ENCODE measurements at regions not wholly inside any gene's neighbourhood (a gene's known extent, or its start where the extent isn't known, plus 50 kb on each side); places are given as distances from the start of the nearest gene placed in this dataset.
A peak's percentile ranks its signal among the peaks of the same experiment; 100 is the strongest.

DNA sequence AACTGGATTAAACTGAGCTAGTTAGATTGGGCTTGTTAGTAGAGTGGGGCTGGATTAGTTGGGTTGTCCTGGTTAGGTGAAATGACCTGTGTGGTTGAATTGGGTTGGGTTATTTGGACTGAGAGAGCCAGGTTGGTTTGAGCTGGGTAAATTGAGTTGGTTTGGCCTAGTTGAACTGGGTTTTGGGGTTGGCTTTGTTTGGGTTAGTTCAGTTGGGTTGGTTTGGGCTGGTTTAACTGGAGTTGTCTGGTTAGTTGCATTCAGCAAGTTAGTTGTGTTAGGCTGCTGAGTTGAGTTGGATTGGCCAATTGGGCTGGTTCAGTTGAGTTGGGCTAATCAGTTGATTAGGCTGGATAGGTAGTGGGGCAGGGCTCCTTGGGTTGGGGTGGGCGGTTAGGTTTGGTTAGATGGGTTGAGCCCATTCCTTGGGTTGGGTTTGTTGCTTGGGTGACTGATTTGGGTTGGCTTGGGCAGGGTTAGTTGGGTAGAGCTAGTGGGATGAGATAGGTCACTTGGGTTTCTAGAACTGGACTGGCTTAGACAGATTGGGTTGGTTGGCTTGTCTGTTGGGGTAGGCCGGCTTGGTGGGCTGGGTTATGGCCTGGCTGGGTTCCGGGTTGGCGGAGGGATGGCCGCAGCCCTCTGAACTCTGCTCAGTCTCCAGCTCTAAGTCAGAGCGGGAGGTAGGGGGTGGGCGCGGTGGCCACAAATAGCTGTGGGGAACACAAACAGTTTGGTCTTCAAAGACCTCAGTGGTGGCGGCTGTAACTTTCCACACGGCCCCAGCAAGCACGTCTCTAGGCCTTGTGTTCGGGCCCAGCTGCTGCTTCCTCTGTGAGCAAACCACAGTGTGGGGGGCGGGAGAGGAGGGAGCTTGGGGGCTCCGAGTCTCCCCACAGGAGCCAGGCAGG is 67.2 kb upstream of the RUNX3 start:
- H3K4me1 Mint-ChIP-seq: peaks cover 44 to 84% (median 76%) of the 10 kb centered on the region in 7 donors
- CTCF ChIA-PET: interaction anchor here (0.6 to 4.2 kb wide), 7 partner anchors 18 to 146 kb away, joined by 3 to 19 read pairs (median 3); partner anchors contain the start of gene RUNX3
- peak overlapping the region; percentile 10 to 95 (median 55) for H3K4me3 Mint-ChIP-seq
- H3K27me3 ChIP-seq (ENCODE audit: control insufficient read depth in 2 of 2, insufficient read depth in 2 of 2, low read length in 2 of 2): no peaks in the 10 kb centered on the region
- no peaks in the 10 kb centered on the region for H3K27me3 Mint-ChIP-seq
- H3K9me3 ChIP-seq (ENCODE audit: control insufficient read depth in 2 of 3, low read length in 3 of 3): no peaks in the 10 kb centered on the region
- POLR2A ChIA-PET: interaction anchor here (0.6 to 11.0 kb wide), 8 partner anchors 10 to 31 kb away, joined by 4 to 95 read pairs (median 6); no protein-coding TSS in a partner anchor
- peak overlapping the region; percentile 0 for H3K4me3 ChIP-seq (ENCODE audit: low read length)
- H3K36me3 ChIP-seq (ENCODE audit: control insufficient read depth in 2 of 3, insufficient read depth in 3 of 3, low read length in 3 of 3): no peaks in the 10 kb centered on the region
- peak; percentile 52 for ATAC-seq
- H3K27ac Mint-ChIP-seq: peak overlapping the region; percentile 67 to 100 (median 86)
- DNase-seq: no peak
- peaks cover 0 to 11% (median 2%) of the 10 kb centered on the region in 11 donors for H3K9me3 Mint-ChIP-seq
- peaks cover 0 to 15% (median 6%) of the 10 kb centered on the region in 5 donors for H3K36me3 Mint-ChIP-seq
- intact Hi-C loops (cut with micrococcal nuclease): loop anchor here in 1 of 2 donors (1.0 kb wide), 1 partner anchor 25 kb away; no protein-coding TSS in a partner anchor
- peak overlapping the region; percentile 29 for H3K27ac ChIP-seq (ENCODE audit: low read depth, low read length)
- peaks cover 56 to 69% of the 10 kb centered on the region in 2 donors for H3K4me1 ChIP-seq (ENCODE audit: control insufficient read depth in 2 of 2, insufficient read depth in 2 of 2, low read length in 2 of 2)

DNA sequence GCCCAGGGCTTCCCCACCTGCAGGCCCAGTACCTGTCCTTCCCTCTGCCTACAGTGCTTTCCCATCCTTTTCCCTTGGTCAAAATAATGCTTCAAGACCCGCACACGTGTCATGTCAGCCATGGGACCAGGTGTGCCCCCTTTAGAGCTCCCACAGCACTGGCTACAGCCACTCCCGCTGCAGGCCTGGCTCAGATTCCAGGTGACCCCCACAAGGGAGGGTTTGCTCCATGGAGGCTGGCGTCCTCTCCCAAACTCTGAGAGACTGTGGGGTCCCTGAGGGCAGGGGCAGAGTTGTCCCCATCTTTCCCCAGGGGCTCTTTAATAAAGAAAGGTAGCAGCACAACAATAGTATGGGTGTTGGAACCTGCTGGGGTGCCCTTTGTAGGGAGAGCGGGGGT is 66.4 kb upstream of the RUNX3 start:
- intact Hi-C loops (cut with micrococcal nuclease): no loop called here
- H3K4me3 Mint-ChIP-seq: peak overlapping the region in 9 of 10 donors; percentile 19 to 95 (median 40)
- no peaks in the 10 kb centered on the region for H3K27me3 Mint-ChIP-seq
- CTCF ChIA-PET: interaction anchor here (0.6 to 4.2 kb wide), 4 partner anchors 17 to 66 kb away, joined by 3 to 19 read pairs (median 6); partner anchors contain the start of gene RUNX3
- Histone ChIP-seq H3K27ac (ENCODE audit: low read depth, low read length) (no peak overlapping the region), H3K4me3 (ENCODE audit: low read length) (no peak overlapping the region), H3K36me3 (ENCODE audit: control insufficient read depth in 2 of 3, insufficient read depth in 3 of 3, low read length in 3 of 3) (no peaks in the 10 kb centered on the region), H3K27me3 (ENCODE audit: control insufficient read depth in 2 of 2, insufficient read depth in 2 of 2, low read length in 2 of 2) (no peaks in the 10 kb centered on the region), H3K9me3 (ENCODE audit: control insufficient read depth in 2 of 3, low read length in 3 of 3) (no peaks in the 10 kb centered on the region), H3K4me1 (ENCODE audit: control insufficient read depth in 2 of 2, insufficient read depth in 2 of 2, low read length in 2 of 2) (peaks cover 63 to 75% of the 10 kb centered on the region in 2 donors)
- peaks cover 0 to 11% (median 2%) of the 10 kb centered on the region in 11 donors for H3K9me3 Mint-ChIP-seq
- DNase-seq (no peak), ATAC-seq (no peak)
- H3K4me1 Mint-ChIP-seq: peaks cover 50 to 90% (median 84%) of the 10 kb centered on the region in 7 donors
- H3K36me3 Mint-ChIP-seq: peaks cover 0 to 15% (median 6%) of the 10 kb centered on the region in 5 donors
- H3K27ac Mint-ChIP-seq: peak overlapping the region; percentile 77 to 100 (median 88)
- POLR2A ChIA-PET: interaction anchor here (0.6 to 11.0 kb wide), 8 partner anchors 9 to 67 kb away, joined by 3 to 95 read pairs (median 6); no protein-coding TSS in a partner anchor

DNA sequence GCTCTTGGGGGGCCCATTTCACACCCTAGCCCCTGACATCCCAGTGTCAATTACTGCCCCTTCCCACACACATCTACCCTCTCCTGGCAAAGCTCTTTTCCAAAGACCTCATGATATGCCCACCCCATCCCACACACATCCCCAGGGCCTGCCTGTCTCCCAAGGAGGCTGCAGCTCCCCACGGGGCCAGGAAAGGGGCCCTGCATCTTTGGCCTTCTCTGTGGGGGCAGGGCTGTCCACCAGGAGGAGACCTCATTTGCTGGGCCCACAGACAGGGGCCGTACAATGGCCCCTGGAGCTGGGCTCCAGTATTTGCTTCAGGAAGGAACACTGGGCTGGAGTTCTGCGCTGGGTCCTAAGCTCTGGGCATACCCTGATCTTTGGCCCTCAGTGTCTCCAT is 65.6 kb upstream of the RUNX3 start:
- Mint-ChIP-seq H3K27ac (peak overlapping the region; percentile 16 to 100 (median 85)), H3K4me3 (peak overlapping the region in 6 of 10 donors; percentile 14 to 95 (median 66)), H3K9me3 (peaks cover 0 to 11% (median 2%) of the 10 kb centered on the region in 11 donors), H3K4me1 (peaks cover 51 to 92% (median 88%) of the 10 kb centered on the region in 7 donors), H3K36me3 (peaks cover 0 to 18% (median 6%) of the 10 kb centered on the region in 5 donors), H3K27me3 (no peaks in the 10 kb centered on the region)
- Histone ChIP-seq H3K27ac (ENCODE audit: low read depth, low read length) (peak overlapping the region; percentile 23), H3K4me3 (ENCODE audit: low read length) (no peak overlapping the region), H3K4me1 (ENCODE audit: control insufficient read depth in 2 of 2, insufficient read depth in 2 of 2, low read length in 2 of 2) (peaks cover 71 to 75% of the 10 kb centered on the region in 2 donors), H3K9me3 (ENCODE audit: control insufficient read depth in 2 of 3, low read length in 3 of 3) (no peaks in the 10 kb centered on the region), H3K36me3 (ENCODE audit: control insufficient read depth in 2 of 3, insufficient read depth in 3 of 3, low read length in 3 of 3) (no peaks in the 10 kb centered on the region), H3K27me3 (ENCODE audit: control insufficient read depth in 2 of 2, insufficient read depth in 2 of 2, low read length in 2 of 2) (no peaks in the 10 kb centered on the region)
- intact Hi-C loops (cut with micrococcal nuclease): no loop called here
- ATAC-seq (no peak), DNase-seq (no peak)
- ChIA-PET POLR2A (interaction anchor here (1.0 to 11.0 kb wide), 10 partner anchors 8 to 67 kb away, joined by 3 to 95 read pairs (median 6); no protein-coding TSS in a partner anchor), CTCF (interaction anchor here (0.6 to 4.2 kb wide), 7 partner anchors 8 to 66 kb away, joined by 3 to 19 read pairs (median 4); partner anchors contain the start of gene RUNX3)

DNA sequence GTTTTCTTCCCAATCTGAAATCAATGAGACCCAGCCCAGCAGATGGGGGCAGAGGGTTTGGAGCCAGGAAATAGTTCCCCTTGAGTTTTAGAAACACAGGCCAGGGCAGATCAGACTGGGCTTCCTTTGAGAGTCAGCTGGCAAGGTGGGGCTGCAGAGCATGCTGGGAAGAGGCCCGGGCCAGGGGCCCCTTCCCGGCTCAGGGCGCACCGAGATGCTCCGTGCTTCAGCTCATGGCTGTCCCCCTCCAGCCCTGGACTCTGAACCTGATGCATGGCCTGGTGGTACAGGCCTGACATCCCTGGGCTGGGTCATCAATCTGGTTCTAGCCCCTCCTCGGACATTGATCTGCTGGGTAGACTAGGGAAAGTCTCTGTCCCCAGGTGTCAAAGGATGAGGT is 65.1 kb upstream of the RUNX3 start:
- Histone ChIP-seq H3K4me1 (ENCODE audit: control insufficient read depth in 2 of 2, insufficient read depth in 2 of 2, low read length in 2 of 2) (peaks cover 77 to 78% of the 10 kb centered on the region in 2 donors), H3K9me3 (ENCODE audit: control insufficient read depth in 2 of 3, low read length in 3 of 3) (no peaks in the 10 kb centered on the region), H3K27ac (ENCODE audit: low read depth, low read length) (peak overlapping the region; percentile 83), H3K4me3 (ENCODE audit: low read length) (no peak overlapping the region), H3K36me3 (ENCODE audit: control insufficient read depth in 2 of 3, insufficient read depth in 3 of 3, low read length in 3 of 3) (no peaks in the 10 kb centered on the region), H3K27me3 (ENCODE audit: control insufficient read depth in 2 of 2, insufficient read depth in 2 of 2, low read length in 2 of 2) (no peaks in the 10 kb centered on the region)
- Mint-ChIP-seq H3K4me3 (peak overlapping the region in 8 of 10 donors; percentile 12 to 95 (median 60)), H3K27ac (peak overlapping the region; percentile 71 to 100 (median 90)), H3K9me3 (peaks cover 0 to 11% (median 2%) of the 10 kb centered on the region in 11 donors), H3K4me1 (peaks cover 53 to 97% (median 91%) of the 10 kb centered on the region in 7 donors), H3K27me3 (no peaks in the 10 kb centered on the region), H3K36me3 (peaks cover 0 to 18% (median 6%) of the 10 kb centered on the region in 5 donors)
- CTCF ChIA-PET: interaction anchor here (0.6 to 4.2 kb wide), 9 partner anchors 9 to 147 kb away, joined by 3 to 19 read pairs (median 4); partner anchors contain the start of gene RUNX3
- DNase-seq (no peak), ATAC-seq (no peak)
- intact Hi-C loops (cut with micrococcal nuclease): no loop called here
- POLR2A ChIA-PET: interaction anchor here (1.0 to 11.0 kb wide), 10 partner anchors 8 to 66 kb away, joined by 3 to 95 read pairs (median 6); no protein-coding TSS in a partner anchor

DNA sequence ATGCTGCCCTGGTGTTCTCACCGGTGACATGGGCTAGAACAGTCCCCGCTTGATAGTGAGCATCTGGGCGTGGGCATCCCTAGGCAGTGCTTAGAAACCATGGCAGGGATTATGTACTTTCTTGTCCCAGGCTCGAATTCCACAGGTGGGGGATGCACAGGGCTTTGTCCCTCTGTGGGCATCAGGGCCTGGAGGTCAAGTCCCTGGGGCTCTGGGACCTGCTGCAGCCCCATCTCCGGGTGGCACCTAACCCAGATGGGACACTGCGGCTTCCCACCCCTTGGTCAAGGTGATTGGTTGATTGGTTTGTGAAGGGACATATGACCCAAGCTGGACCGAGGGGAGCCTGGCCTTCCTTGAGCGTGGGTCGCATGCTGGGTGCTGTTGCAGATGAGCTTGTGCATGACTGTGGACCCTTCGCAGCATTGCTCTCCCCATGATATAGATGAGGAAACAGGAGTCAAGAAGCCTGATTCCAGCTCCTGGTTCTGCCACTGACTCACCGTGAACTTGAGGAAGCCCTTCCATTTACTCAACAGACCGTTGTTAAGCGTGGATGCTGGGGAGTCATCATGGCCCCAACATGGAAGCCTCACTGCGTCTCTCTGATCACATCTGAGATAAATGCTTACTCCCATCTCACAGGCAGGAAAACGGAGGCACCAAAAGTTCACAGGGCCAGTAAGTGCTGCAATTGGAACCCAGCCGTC is 64.0 kb upstream of the RUNX3 start:
- H3K36me3 Mint-ChIP-seq: peaks cover 0 to 23% (median 6%) of the 10 kb centered on the region in 5 donors
- Histone ChIP-seq H3K9me3 (ENCODE audit: control insufficient read depth in 2 of 3, low read length in 3 of 3) (no peaks in the 10 kb centered on the region), H3K27me3 (ENCODE audit: control insufficient read depth in 2 of 2, insufficient read depth in 2 of 2, low read length in 2 of 2) (no peaks in the 10 kb centered on the region), H3K4me3 (ENCODE audit: low read length) (peak overlapping the region; percentile 10), H3K4me1 (ENCODE audit: control insufficient read depth in 2 of 2, insufficient read depth in 2 of 2, low read length in 2 of 2) (peaks cover 85 to 86% of the 10 kb centered on the region in 2 donors), H3K27ac (ENCODE audit: low read depth, low read length) (peak overlapping the region; percentile 83), H3K36me3 (ENCODE audit: control insufficient read depth in 2 of 3, insufficient read depth in 3 of 3, low read length in 3 of 3) (no peaks in the 10 kb centered on the region)
- DNase-seq (no peak), ATAC-seq (no peak)
- H3K9me3 Mint-ChIP-seq: peaks cover 0 to 11% (median 2%) of the 10 kb centered on the region in 11 donors
- peak overlapping the region; percentile 93 to 100 (median 98) for H3K27ac Mint-ChIP-seq
- H3K4me3 Mint-ChIP-seq: peak overlapping the region in 8 of 10 donors; percentile 4 to 95 (median 78)
- ChIA-PET CTCF (interaction anchor here (1.2 to 4.2 kb wide), 4 partner anchors 12 to 146 kb away, joined by 3 to 19 read pairs (median 9); no protein-coding TSS in a partner anchor), POLR2A (interaction anchor here (1.0 to 11.0 kb wide), 8 partner anchors 15 to 63 kb away, joined by 3 to 95 read pairs (median 6); no protein-coding TSS in a partner anchor)
- peaks cover 0 to 3% (median 0%) of the 10 kb centered on the region in 5 donors for H3K27me3 Mint-ChIP-seq
- H3K4me1 Mint-ChIP-seq: peaks cover 64 to 97% (median 88%) of the 10 kb centered on the region in 7 donors
- intact Hi-C loops (cut with micrococcal nuclease): loop anchor here in 1 of 2 donors (2.0 kb wide), 1 partner anchor 23 kb away; no protein-coding TSS in a partner anchor
